Liver (tissue), 8 donors: ENCODE measurements at regions not wholly inside any gene's neighbourhood (a gene's known extent, or its start where the extent isn't known, plus 50 kb on each side); places are given as distances from the start of the nearest gene placed in this dataset.
A peak's percentile ranks its signal among the peaks of the same experiment; 100 is the strongest.
"Not testable (repeated sequence)": the region's sequence is repeated elsewhere in the genome, so short reads cannot be mapped to it uniquely, and the experiment has no call there.

Experiments used
- DNase-seq: peaks from one replicate; pipeline ENCODE4 v3.0.0-alpha.2; 2017; ENCODE audit warnings: low spot score
- H3K27ac ChIP-seq, 2 donors: one replicate each; pipeline ENCODE4 v1.7.0; 2013; ENCODE audit warnings: inconsistent platforms in 2 of 2, low read length in 2 of 2, control low read depth in 1 of 2, low read depth in 1 of 2, mild to moderate bottlenecking in 1 of 2
- H3K27me3 ChIP-seq, 4 donors: one replicate each; pipeline versions ENCODE4 v1.6.1 to v1.7.0; 2013; ENCODE audit warnings: low read length in 3 of 4, inconsistent platforms in 1 of 4, mild to moderate bottlenecking in 1 of 4, moderate library complexity in 1 of 4; ENCODE audit not compliant: control insufficient read depth in 4 of 4, insufficient read depth in 4 of 4
- H3K36me3 ChIP-seq, 4 donors: one replicate each; pipeline versions ENCODE4 v1.6.1 to v1.7.0; 2013; ENCODE audit warnings: low read length in 3 of 4, mild to moderate bottlenecking in 3 of 4, low read depth in 1 of 4, moderate library complexity in 1 of 4; ENCODE audit not compliant: control insufficient read depth in 4 of 4, insufficient read depth in 3 of 4
- H3K4me1 ChIP-seq, 4 donors: one replicate each; pipeline versions ENCODE4 v1.6.1 to v1.7.0; 2013; ENCODE audit warnings: low read length in 3 of 4, mild to moderate bottlenecking in 3 of 4, moderate library complexity in 1 of 4; ENCODE audit not compliant: control insufficient read depth in 4 of 4, insufficient read depth in 4 of 4
- H3K4me3 ChIP-seq, 3 donors: one replicate each; pipeline versions ENCODE4 v1.6.1 to v1.7.0; 2013; ENCODE audit warnings: low read length in 3 of 3, control low read depth in 1 of 3, low read depth in 1 of 3, mild to moderate bottlenecking in 1 of 3
- H3K9ac ChIP-seq, 2 donors: one replicate each; pipeline ENCODE4 v1.7.0; 2013; ENCODE audit warnings: low read length in 2 of 2, mild to moderate bottlenecking in 2 of 2, moderate library complexity in 2 of 2, control low read depth in 1 of 2, low read depth in 1 of 2
- H3K9me3 ChIP-seq, 4 donors: one replicate each; pipeline versions ENCODE4 v1.6.1 to v1.7.0; 2013; ENCODE audit warnings: low read length in 3 of 4; ENCODE audit not compliant: control insufficient read depth in 4 of 4
- ATF3 ChIP-seq: IDR thresholded peaks from 2 replicates; pipeline ENCODE4 v1.6.1; 2016; ENCODE audit warnings: antibody characterized with exemption
- CTCF ChIP-seq: fragments of 150-350 bp; IDR thresholded peaks from 2 replicates; pipeline ENCODE4 v1.5.1; 2017; ENCODE audit warnings: improper control_type of control experiment, low read depth, low read length; ENCODE audit not compliant: missing input control
- EGR1 ChIP-seq, 2 donors: IDR thresholded peaks; 2 replicates each; pipeline ENCODE4 v1.6.1; 2016 to 2018; ENCODE audit warnings: antibody characterized with exemption in 2 of 2, low read depth in 2 of 2
- FOXA1 ChIP-seq: IDR thresholded peaks from 2 replicates; pipeline ENCODE4 v1.6.1; 2016; ENCODE audit warnings: antibody characterized with exemption
- FOXA2 ChIP-seq: IDR thresholded peaks from 2 replicates; pipeline ENCODE4 v1.6.1; 2016; ENCODE audit warnings: antibody characterized with exemption
- GABPA ChIP-seq, 2 donors: IDR thresholded peaks in 1 of 2; conservative IDR thresholded peaks in 1 of 2; 2 replicates each; pipeline ENCODE4 v1.6.1; 2016; ENCODE audit warnings: antibody characterized with exemption in 2 of 2, mild to moderate bottlenecking in 1 of 2, moderate library complexity in 1 of 2
- HNF4A ChIP-seq, 2 donors: conservative IDR thresholded peaks; 2 replicates each; pipeline ENCODE4 v1.6.1; 2016; ENCODE audit warnings: antibody characterized with exemption in 2 of 2, mild to moderate bottlenecking in 2 of 2
- HNF4G ChIP-seq: IDR thresholded peaks from 2 replicates; pipeline ENCODE4 v1.6.1; 2016; ENCODE audit warnings: antibody characterized with exemption
- JUND ChIP-seq, 2 donors: IDR thresholded peaks; 2 replicates each; pipeline ENCODE4 v1.6.1; 2016; ENCODE audit warnings: antibody characterized with exemption in 2 of 2
- MAX ChIP-seq: IDR thresholded peaks from 2 replicates; pipeline ENCODE4 v1.6.1; 2016; ENCODE audit warnings: antibody characterized with exemption
- NR2F2 ChIP-seq: IDR thresholded peaks from 2 replicates; pipeline ENCODE4 v1.6.1; 2016; ENCODE audit warnings: antibody characterized with exemption
- RAD21 ChIP-seq, 2 donors: IDR thresholded peaks; 2 replicates each; pipeline ENCODE4 v1.6.1; 2016; ENCODE audit warnings: antibody characterized with exemption in 2 of 2, mild to moderate bottlenecking in 2 of 2
- REST ChIP-seq: IDR thresholded peaks from 2 replicates; pipeline ENCODE4 v1.6.1; 2016; ENCODE audit warnings: antibody characterized with exemption, mild to moderate bottlenecking
- RXRA ChIP-seq, 2 donors: IDR thresholded peaks; 2 replicates each; pipeline ENCODE4 v1.6.1; 2017 to 2018; ENCODE audit warnings: antibody characterized with exemption in 2 of 2, mild to moderate bottlenecking in 1 of 2
- SP1 ChIP-seq: IDR thresholded peaks from 2 replicates; pipeline ENCODE4 v1.6.1; 2018; ENCODE audit warnings: antibody characterized with exemption, mild to moderate bottlenecking
- TAF1 ChIP-seq: conservative IDR thresholded peaks from 2 replicates; pipeline ENCODE4 v1.6.1; 2016; ENCODE audit warnings: antibody characterized with exemption, mild to moderate bottlenecking
- YY1 ChIP-seq: IDR thresholded peaks from 2 replicates; pipeline ENCODE4 v1.6.1; 2016; ENCODE audit warnings: antibody characterized with exemption, mild to moderate bottlenecking
- ZBTB33 ChIP-seq: IDR thresholded peaks from 2 replicates; pipeline ENCODE4 v1.6.1; 2016; ENCODE audit warnings: antibody characterized with exemption
- WGBS: extraction: QIAGEN DNeasy Blood & Tissue Kit; methylation state at CpG from one replicate; pipeline ENCODE4 v1.1.7; 2013; 5-methylcytosine and 5-hydroxymethylcytosine counted together
- donor health status: healthy.
- donor health status: healthy.
- donor health status: healthy.
- donor health status: healthy.
- donor health status: healthy.

- H3K27me3 ChIP-seq, H3K27ac ChIP-seq, DNase-seq, H3K9ac ChIP-seq, H3K36me3 ChIP-seq, H3K4me1 ChIP-seq, H3K9me3 ChIP-seq, H3K4me3 ChIP-seq: not testable (repeated sequence)
- TF ChIP-seq MAX, result peak; percentile 11
- WGBS, result 72% methylated on average over 2 of the region's 2 CpGs
These were observed 214.6 kb downstream of the BLID start for GRCh38 chr11:121901417-121901816.

GRCh38 chr11:121899520-121899919, 216.5 kb downstream of the BLID start:
- no peak for DNase-seq
- no peaks in the 10 kb centered on the region for H3K4me1 ChIP-seq

More at GRCh38 chr11:121899520-121899919, 216.5 kb downstream of the BLID start:
- Histone ChIP-seq H3K27me3 (peaks cover 0 to 3% (median 0%) of the 10 kb centered on the region in 4 donors), H3K9ac (no peak overlapping the region), H3K9me3 (no peaks in the 10 kb centered on the region), H3K36me3 (no peaks in the 10 kb centered on the region), H3K27ac (no peak overlapping the region), H3K4me3 (no peak overlapping the region)
- 88% methylated on average over 4 of the region's 4 CpGs for WGBS
- TF ChIP-seq CTCF, result no peak
- TF ChIP-seq RXRA (IDR thresholded peaks at IDR 0.05), result no peak
- no peak for TF ChIP-seq HNF4G
- no peak for TF ChIP-seq ZBTB33
- no peak for TF ChIP-seq MAX
- TF ChIP-seq NR2F2, result no peak
- no peak for TF ChIP-seq EGR1 (IDR thresholded peaks at IDR 0.05; ENCODE audit: low read depth in 2 of 2)
- no peak for TF ChIP-seq ATF3
- no peak for TF ChIP-seq SP1
- TF ChIP-seq YY1, result no peak
- no peak for TF ChIP-seq TAF1
- no peak for TF ChIP-seq JUND (IDR thresholded peaks at IDR 0.05)
- TF ChIP-seq FOXA1, result no peak
- no peak for TF ChIP-seq HNF4A (conservative IDR thresholded peaks at IDR 0.05)
- no peak for TF ChIP-seq RAD21 (IDR thresholded peaks at IDR 0.05)
- no peak for TF ChIP-seq GABPA (IDR thresholded peaks at IDR 0.05 in 1 of 2, conservative IDR thresholded peaks at IDR 0.05 in 1 of 2)
- no peak for TF ChIP-seq FOXA2
- no peak for TF ChIP-seq REST
